ENCODE measurements at regions not wholly inside any gene's neighbourhood (a gene's known extent, or its start where the extent isn't known, plus 50 kb on each side); places are given as distances from the start of the nearest gene placed in this dataset.
"Not testable (repeated sequence)": the region's sequence is repeated elsewhere in the genome, so short reads cannot be mapped to it uniquely, and the experiment has no call there.

DNA sequence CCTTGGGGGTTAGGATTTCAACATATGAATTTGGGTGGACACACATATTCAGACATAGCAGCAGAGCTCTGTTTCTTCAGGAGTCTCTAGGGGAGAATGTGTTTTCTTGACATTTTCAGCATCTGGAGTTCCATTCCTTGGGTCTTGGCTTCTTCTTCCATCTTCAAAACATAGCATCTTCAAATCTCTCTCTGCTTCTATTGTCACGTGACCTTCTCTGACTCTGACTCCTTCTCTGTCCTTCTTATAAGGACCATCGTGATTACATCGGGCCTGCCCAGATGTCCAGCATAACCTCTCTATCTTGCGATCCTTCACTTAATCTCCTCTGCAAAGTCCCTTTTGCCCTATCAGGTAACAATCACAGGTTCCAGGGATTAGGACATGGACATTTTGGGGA, 101.0 kb upstream of the CHD6 start:
- no peak for DNase-seq (ENCODE audit: low read depth in 2 of 2)

GRCh38 chr20:41717483-41717882, 99.3 kb upstream of the CHD6 start:
- DNase-seq (ENCODE audit: low read depth in 2 of 2), result no peak

- no peak for DNase-seq (ENCODE audit: low read depth in 2 of 2)
These were observed 98.7 kb upstream of the CHD6 start for GRCh38 chr20:41716911-41717310.

GRCh38 chr20:41716436-41716835, 98.3 kb upstream of the CHD6 start:
- no peak for DNase-seq (ENCODE audit: low read depth in 2 of 2)

DNA sequence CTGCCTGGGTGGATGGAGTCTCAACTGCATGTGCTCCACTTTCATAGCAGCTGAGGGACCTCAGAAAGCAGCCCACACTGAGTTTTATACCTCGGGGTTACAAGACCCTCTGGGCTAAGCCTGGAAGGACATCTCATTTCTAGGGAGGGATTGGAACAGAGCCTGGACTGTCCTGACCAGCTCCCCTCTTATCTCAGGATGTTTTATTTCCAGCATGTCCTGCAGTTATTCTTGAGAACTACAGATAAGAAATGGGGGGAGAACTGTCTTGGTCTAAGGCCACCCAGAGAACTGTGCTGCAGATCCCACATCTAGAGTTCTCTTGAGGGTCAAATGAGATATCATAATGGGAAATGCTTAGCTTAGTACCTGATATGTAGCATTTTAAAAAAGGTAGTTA, 97.3 kb upstream of the CHD6 start:
- no peak for DNase-seq (ENCODE audit: low read depth in 2 of 2)

- no peak for DNase-seq (ENCODE audit: low read depth in 2 of 2)
These were observed 95.9 kb upstream of the CHD6 start for GRCh38 chr20:41714030-41714429.

GRCh38 chr20:41704896-41705295, 86.7 kb upstream of the CHD6 start:
- DNase-seq (ENCODE audit: low read depth in 2 of 2), result no peak

GRCh38 chr20:41702647-41703046, 84.5 kb upstream of the CHD6 start:
- DNase-seq (ENCODE audit: low read depth in 2 of 2), result no peak

GRCh38 chr20:41701588-41702348, 83.6 kb upstream of the CHD6 start:
- DNase-seq (ENCODE audit: low read depth in 2 of 2), result no peak

DNA sequence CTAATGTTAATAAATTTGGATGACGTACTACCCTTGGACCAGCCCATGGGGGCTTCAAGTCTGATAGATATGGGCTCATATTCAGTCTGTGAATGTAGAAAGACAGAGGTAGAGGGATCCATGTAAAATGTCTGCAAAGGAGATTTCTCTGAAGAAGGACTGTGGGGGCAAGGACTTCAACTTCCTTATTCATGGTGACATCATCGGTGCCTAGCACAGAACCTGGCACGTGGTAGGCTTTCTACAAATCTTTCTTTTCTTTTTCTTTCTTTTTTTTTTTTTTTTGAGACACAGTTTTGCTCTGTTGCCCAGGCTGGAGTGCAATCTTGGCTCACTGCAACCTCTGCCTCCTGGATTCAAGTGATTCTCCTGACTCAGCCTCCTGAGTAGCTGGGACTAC, 81.5 kb upstream of the CHD6 start:
- not testable (repeated sequence) for DNase-seq (ENCODE audit: low read depth in 2 of 2)

GRCh38 chr20:41697861-41698559, 79.8 kb upstream of the CHD6 start:
- DNase-seq (ENCODE audit: low read depth in 2 of 2), result no peak

GRCh38 chr20:41696428-41696827, 78.3 kb upstream of the CHD6 start:
- no peak for DNase-seq (ENCODE audit: low read depth in 2 of 2)

DNA sequence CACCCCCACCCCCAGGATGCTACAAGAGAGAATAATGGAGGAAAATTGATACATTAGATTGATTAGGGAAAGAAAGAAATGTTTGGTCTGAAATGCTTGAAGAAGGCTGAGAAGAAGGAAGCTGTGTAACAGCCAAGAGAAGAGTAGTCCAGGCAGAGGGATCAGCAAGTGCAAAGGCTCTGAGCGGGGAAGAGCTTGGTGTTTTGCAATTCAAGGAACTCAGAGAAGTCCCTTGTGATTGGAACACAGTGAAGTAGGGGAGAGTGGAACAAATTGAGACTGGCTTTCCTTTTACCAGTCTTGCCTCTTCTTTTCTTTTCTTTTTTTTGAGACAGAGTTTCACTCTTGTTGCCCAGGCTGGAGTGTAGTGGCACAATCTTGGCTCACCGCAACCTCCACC, 76.6 kb upstream of the CHD6 start:
- DNase-seq (ENCODE audit: low read depth in 2 of 2), result no peak

GRCh38 chr20:41693136-41693979, 75.2 kb upstream of the CHD6 start:
- DNase-seq (ENCODE audit: low read depth in 2 of 2), result peak; percentile 61 to 64

GRCh38 chr20:41692479-41693135, 74.4 kb upstream of the CHD6 start:
- peak; percentile 58 to 61 for DNase-seq (ENCODE audit: low read depth in 2 of 2)

DNA sequence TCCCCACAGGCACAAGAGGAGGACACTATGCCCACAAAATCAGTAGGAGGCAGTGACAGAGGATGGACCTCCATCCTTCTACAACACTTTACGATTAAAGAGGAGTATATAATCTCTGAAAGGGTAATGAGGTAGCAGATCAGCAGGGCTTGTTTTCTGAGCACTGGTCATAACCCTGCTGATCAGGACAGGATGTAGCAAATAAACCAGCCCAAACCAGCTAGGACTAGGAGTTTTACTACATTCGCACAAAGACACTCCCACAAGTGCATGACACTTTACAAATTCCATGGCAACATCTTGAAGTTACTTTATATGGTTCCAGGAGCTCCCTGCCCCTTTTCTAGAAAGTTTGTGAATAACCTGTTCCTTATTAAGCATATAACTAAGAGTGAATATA, 73.3 kb upstream of the CHD6 start:
- no peak for DNase-seq (ENCODE audit: low read depth in 2 of 2)

- no peak for DNase-seq (ENCODE audit: low read depth in 2 of 2)
These were observed 72.5 kb upstream of the CHD6 start for GRCh38 chr20:41690702-41691101.

DNA sequence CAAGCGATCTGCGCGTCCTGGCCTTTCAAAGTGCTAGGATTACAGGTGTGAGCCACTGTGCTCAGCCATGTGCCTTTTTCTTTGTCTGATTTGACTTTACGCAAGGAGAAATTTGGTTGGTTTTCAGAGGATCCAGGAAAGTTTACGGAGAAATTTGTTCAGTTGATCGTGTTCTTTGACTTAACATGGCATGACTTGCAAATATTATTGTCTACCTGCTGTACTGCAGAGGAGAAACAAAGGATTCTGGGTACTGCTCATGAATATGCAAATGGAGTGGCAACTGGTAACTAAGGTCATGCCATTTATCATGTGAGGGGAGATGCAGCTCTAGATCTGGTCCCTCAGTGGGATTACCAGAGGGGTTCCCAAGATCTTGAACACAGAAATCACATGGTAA, 68.8 kb upstream of the CHD6 start:
- DNase-seq (ENCODE audit: low read depth in 2 of 2), result no peak

GRCh38 chr20:41685145-41685544, 67.0 kb upstream of the CHD6 start:
- DNase-seq (ENCODE audit: low read depth in 2 of 2), result not testable (repeated sequence)

DNA sequence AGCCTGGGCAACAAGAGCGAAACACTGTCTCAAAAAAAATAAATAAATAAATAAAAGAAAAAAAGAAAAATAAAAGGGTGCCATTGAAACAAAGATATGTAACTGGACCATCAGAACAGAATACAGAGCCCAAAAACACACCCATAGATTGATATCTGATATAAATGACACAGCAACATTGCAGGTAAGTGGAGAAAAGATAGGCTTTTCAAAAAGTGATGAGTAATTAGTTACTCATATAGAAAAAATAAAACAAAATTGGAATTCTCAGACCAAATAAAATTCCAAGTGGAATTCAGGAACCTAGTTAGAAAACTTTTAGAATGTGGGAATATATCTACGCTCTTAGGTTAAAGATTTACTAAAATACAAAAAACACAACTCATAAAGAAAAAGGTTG, 60.6 kb upstream of the CHD6 start:
- no peak for DNase-seq (ENCODE audit: low read depth in 2 of 2)

DNA sequence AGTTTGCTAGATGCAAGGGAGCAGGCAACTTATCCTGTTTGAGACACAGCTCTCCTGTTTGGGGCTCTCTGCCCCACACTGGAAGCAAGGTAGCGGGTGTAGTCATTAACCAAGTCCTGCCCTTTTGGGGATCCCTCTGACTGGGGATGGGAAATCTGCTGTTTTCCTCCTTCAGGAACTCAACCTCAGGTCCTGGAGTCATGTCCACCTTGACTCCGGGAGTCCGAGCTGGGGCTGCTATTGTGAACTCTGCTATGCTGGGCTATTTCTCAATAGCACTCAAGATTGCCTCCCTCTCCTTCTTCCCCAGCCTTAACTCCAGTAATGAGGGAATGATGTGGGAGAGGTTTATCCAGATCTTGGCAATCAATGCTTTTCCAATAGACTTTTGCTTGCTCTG, 54.1 kb upstream of the CHD6 start:
- DNase-seq (ENCODE audit: low read depth in 2 of 2), result no peak

- no peak for DNase-seq (ENCODE audit: low read depth in 2 of 2)
These were observed 53.0 kb upstream of the CHD6 start for GRCh38 chr20:41671143-41671542.
